Right hindlimb (tissue), 1 donor: ENCODE measurements at regions not wholly inside any gene's neighbourhood (a gene's known extent, or its start where the extent isn't known, plus 50 kb on each side); places are given as distances from the start of the nearest gene placed in this dataset.

ENCODE experiments used
- DNase-seq: peaks from one replicate; pipeline ENCODE4 v3.0.0-alpha.2; 2018

DNA sequence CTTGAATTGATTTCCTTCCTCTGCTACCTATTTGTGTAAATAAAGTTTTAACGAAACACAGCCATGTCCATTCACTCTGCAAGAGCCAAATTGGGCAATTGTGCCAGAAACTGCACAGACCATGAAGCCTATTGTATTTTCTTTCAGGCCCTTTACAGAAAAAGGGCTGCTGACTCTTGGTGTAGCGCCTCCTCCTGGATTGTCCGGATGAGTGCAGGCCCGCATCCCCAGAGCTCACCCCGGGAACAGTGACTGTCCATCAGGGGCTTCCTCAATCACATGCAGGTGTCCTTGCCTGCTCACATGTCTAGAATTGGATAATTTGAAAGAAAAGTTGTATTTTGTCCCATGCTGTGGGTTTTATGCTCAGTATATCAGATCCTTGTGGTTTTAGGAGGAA is 1282.2 kb downstream of the AACS start:
- DNase-seq, result no peak

DNA sequence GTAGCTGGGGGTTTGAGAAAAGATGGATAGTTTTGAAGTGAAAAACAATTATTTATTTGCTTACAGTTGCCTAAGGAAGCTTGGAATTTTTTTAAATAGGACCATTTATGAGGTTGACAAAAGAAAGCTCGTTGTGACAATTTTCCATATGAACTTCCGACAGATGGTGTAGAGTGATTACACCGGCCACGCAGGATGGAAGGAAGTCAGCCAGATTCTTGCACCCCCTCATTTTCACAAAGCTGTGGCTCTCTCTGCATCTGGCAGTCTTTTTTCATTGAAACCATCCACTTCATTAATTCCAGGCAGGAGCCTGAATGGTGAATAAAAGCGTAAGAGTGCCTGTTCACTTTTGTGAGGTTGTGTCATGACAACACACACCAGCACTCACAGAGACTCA is 1284.1 kb downstream of the AACS start:
- no peak for DNase-seq

DNA sequence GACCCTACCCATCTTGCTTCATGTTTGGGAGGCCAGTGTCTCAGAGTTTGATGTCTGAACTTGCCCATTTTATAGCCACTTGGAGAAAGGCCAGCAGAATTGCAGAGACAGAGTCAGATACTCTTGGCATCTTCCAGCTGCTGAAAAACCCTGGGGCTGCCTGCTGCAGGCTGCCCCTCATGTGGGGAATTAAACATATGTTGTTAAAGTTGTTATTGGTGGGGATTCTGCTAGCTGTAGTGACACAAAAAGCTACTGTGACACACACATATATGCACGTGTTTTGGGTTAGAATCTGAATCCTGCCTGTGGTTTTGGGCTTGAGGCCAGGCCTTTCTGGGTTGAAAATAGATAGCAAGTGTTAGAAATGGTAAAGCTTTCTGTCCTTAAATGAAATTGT is 1288.4 kb downstream of the AACS start:
- DNase-seq, result no peak

DNA sequence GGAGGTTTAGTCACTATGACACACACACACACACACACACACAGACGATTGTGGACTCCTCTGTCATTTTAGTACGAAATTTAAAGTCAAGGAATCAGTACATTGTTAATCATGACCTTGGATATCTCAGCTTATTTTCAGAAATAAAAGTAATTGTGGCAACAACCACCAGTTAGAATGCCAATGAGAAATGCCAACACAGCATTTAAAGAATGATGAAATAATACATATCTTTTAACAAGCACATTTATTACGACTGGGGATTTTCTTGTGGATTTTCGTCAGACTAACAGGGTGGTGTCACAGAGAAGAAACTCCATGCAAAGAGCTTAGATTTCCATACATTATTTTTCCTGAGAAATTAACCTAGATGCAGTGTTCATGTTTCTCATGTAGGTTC is 1289.4 kb downstream of the AACS start:
- DNase-seq, result no peak

DNA sequence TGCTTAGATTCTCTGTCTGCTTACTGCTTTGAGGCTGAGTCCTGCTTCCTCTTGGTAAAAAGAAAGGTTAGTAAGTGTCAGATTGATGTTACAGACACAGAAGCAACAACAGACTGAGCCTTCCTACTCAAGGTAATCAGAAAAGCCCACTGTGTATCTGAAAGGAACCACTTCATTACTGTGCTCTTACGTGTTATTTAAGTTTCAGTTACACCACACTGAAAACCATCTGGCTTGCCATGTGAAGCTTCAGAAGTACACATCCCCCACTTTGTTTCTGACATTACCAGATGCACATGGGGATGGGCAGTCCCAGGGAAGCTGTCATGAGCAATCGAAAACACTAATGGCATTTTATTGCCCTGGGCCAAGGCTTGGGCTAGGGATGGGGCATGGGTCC is 1290.1 kb downstream of the AACS start:
- DNase-seq, result no peak

DNA sequence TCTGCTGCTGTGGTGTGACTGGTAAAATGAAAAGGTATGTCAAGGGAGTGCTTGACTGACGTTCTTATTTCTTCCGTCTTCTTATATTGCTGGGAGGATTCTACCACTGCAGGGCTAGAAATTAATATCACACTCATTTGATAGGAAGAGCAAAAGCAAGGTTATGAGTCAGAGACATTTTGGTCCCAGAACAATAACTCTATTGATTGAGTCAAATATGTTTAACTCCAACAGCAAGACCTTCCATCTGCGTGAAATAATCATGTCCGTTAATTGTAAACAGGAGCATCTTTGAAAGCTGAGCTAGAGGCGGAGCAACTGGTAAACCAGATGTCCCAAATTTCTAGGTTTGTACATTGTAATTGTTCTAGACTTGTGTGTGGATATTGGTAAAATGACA is 1293.6 kb downstream of the AACS start:
- DNase-seq, result no peak

DNA sequence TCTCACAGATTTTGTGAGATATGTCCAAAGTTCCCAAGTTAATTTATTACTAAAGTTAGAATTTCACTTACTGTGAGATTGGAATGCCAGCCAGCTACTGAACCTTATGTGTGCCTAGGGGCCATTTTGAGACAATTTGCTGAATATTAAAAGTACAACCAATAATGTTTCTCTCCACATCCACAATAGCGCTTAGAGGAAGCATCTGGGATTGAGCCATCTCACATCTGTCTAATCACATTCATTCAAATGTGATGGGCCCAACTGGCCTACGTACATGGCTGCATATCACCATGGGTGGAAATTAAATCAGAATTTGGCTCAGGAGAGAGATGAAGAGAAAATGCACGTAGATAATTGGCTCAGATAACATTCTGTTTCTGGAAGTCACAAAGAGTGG is 1294.0 kb downstream of the AACS start:
- DNase-seq, result no peak

DNA sequence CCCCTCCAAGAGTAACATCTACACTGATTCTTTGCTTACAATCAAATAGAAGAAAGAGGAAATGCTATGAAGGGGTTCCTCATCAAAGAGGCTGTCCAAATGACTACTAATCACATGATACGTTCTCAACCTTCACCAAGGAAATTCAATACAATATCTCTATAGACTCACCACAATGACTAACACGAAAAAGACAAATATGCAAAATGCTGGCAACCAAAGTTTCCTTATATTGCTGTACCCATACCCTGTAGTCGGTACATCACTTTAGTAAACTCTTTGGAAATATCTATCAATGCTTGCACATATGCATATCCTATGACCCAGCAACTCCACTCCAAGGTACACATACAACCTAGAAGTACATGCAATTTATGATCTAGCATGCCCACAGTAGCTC is 1296.6 kb downstream of the AACS start:
- no peak for DNase-seq

DNA sequence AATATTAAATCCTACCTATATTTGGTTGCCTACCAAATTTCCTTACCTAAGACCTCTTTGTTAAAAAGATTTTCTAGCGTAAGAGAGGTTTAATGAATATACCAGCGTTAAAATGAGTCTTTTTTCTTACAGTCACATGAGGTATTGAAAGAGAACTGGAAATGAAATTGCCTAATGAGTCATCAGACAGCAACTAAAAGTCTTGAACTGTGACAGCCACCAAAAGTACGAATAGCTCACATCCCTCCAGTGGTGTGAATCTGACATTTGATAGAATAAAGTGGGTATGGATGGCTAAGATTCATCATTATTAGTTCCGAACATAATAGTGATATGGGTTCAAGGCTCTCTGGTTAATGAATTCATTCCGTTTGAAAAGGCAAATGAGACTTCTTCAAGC is 1297.3 kb downstream of the AACS start:
- DNase-seq, result no peak

DNA sequence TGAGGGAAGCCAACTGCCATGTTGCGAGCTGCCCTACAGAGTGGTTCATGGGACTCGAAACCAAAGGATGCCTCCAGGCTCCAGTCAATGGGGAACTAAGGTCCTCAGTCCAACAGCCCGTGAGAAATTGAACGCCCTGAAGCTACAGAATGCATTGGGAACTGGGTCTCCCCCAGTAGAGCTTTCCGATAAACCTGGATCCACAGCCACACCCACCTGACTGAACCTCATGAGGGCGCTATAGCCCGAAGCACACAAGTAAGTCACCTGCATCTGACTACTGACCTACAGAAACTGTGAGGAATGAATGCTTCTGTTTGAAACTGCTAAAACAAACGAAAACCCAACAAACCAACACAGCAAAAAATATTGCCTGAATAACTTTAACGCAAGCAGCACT is 1297.7 kb downstream of the AACS start:
- DNase-seq, result no peak

DNA sequence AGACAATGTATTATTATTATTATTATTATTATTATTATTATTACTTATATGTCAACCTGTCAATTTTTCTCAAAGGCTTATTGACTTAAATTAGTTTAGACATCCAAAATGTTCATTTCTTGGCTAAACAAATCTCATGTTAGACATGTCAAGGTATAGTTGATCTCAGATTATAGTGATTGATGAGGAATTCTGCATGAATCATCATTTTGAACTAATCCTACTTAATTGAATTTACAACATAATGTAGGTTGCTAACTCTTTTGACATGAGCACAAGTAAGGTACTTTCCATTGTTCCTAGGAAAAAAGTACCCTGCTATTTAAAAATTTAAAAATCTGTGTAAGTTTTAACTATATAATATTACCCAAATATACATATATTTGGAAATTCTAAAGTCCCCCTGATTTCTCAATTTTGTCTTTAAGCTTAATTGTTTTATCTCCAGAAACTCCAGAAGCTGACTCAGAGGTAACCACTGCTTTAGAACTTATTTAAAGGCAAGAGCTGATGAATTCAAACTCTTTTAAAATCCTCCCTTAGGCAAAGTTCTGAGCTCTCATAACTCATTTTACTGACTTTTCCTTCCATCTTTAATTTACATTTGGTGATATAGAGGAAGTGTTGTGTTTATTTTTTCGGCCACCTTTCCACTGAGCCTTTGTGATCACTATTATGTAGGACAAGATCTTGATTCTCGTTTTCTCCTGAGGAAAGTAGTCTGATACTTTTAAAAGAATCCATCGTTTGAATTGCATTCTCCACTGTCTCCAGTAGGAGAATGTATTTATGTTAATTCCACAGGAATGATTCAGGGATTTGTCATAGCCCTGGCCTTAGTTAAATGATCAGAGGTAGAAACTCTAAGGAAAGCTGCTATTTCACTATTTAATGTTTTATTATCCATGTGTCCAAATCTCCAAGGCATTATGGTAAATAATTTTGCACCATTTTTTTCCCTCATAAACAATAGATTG is 1304.5 kb downstream of the AACS start:
- DNase-seq, result no peak

DNA sequence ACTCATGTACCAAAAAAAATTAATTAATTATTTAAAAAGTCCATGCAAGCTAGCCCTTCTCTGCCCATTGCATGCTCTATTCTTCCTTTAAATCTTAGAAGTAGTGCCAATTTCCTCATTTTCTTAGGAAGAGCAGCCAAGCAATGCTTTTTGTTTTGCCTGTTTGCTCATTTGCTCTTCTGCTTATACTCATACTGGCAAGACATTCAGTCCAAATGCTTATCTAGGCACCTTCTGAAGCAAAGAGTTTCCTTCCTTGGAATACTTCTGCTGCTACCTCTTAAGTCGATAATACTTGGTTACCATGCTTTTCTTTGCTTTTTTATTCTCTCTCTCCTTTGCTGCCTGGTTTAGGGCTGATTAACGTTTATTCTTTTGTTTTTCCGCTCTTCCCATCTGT is 1318.3 kb downstream of the AACS start:
- no peak for DNase-seq

DNA sequence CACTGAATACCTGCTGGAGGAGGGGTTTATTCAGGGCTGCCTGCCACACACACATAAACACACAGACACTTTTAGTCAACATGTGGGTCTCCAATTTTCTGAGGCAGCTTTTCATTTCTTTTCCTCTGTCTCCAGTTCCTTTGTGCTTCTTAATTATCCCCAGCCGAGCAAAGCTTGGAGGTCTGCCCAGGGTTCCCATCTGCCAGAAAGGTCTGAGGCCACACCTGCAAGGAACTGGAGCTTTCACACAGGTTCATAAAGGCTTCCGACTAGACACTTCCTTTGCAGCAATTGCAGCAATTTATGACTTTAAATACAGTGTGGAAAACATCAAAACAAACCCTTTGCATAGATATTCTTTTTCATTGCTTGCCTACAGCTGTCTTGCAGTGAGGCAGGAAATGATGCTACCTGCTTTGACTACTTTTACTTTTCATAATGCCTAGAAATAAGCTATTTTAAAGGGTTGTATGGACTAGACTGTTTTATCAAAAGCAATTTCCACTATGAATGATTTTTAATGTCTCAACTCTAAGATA is 1318.9 kb downstream of the AACS start:
- DNase-seq, result peak; percentile 38

DNA sequence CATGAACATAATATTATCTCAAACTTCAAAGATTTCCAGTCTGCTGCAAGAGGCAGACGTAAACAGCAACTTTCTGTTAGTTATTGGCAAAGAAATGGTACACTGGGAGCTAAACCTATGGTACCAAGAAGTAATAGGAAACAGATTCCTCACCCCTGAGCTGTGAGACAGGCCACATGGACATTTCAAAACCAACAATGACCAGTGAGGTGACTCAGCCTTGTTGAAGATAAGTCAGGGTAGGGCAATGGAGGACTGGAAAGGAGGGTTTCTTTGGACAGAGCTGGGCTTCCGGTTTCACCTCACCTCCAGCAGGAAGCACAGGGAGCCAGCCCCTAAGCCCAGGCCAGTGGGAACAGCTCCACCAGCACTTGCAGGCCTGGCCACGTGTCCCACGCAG is 1320.5 kb downstream of the AACS start:
- no peak for DNase-seq

DNA sequence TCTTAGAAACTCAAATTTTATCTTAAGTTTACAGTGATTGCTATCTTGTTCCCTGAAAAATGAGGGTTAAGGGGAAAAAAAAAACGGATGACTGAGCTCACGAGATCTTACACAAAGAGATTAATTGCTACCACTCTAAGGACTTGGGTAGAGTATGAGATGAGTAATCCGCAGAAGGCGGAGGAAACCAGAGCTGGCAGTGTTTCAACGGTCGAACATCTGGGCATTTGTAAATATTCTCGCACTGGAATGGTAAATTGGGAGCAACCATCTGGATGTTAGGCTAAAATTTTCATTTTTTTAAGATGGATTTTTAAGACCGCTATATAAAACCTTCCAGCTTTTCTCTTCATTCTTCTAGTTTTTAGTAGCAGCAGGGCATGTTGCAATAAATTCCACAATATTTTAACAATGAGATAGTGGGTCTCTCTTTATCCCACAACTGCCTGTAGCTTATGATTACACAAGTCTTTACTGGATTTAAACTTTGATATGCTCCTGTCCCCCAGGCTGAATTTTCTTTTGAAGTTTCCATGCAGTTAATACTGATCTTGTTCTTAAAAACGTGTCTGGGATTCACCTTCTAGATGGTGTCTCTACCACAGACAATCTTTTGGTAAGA is 1324.1 kb downstream of the AACS start:
- DNase-seq, result peak; percentile 29

DNA sequence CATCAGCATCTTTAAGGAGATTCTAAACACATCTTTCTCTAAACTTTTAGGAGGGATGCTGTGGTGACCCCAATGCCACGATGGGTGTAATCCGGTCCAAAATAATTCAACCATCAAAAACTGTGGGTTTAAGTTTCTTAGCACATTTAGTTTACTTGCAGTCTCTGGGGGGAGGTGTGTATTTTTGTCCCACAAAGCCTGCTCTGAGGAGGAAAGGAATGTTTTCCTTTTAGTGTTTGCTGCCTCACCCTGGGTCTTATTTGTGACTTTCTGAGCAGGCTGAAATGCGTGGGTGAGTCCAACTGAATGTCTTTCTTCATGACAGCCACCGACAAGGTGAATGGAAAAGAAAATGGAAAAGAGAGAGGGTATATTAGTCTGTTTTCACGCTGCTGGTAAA is 1324.7 kb downstream of the AACS start:
- no peak for DNase-seq

DNA sequence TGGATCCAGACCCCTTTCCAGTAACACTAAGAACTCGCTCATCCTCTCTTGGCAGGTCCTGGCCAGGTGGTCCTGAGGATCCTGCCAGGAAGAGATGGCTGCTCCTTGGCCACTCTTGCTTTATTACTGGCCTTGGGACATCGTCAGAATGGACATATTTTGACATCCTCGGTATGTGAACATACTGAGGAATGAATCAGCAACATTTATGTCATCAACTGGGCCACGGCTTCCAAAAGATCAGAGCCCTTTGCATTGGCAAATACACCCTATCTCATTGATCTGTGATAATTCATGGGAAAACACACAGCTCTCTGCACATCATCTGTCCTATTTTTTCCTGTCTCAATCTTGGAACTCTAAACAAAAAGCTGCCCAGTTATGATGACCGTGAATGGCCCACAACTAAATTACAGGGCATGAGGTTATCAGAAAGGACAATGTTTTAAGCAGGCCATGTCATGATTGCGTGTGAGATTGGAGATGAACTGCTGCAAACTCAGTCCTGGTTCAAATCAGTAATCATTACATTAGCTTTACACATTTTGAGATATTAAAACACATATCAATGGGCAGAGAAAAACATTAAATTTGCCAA is 1325.8 kb downstream of the AACS start:
- DNase-seq, result no peak

DNA sequence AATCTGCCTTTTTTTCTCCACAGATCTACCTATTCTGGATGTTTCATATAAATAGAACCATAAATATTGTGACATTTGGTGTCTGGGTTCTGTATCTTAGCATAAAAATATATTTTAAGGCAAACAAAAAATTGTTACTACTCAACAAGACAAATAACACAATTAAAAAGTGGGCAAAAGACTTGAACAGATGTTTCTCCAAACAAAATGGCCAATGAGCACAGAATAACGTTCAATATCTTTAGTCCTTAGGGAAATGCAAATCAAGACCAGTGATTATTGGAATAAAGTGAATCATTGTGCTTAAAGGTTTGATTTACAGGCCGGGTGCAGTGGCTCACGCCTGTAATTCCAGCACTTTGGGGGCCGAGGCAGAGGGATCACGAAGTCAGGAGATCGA is 1331.3 kb downstream of the AACS start:
- DNase-seq, result no peak

DNA sequence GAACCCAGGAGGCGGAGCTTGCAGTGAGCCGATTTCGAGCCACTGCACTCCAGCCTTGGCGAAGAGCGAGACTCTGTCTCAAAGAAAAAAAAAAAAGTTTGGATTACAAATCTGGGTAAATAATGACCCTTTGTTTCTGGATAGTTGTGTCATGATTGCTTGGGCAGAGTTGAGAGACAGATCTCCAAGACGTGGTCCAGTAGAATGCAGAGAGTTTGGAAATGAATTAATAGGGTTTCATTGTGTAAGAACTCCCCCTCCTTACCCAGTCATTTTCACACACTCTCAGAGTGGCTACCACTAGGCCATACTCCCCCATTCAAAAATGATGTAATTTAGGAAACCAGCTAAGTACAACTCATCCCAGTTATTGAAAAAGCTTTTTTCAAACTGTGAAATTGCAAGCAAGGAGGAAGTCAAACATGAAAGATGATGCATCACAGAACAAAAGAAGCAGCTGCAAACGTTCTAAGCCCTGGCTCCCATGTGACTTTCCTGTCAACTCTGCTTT is 1331.9 kb downstream of the AACS start:
- no peak for DNase-seq

DNA sequence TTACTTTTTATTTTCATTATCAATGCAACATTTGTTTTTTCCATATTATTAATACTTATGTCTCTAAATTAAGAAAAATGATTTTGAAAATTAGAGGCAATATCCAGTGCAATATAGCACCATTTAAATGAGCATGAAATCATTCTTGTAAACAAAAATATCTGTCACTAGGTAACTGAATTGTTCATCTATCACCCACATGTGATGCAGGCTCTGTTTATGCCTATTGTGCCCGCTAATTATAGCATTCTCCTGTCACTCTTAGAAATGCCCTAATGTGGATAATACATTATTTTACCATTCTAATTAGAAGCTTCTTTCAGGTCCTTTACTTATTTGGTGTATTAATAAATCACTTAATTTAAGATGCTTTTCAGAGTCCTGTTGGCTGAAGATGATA is 1332.4 kb downstream of the AACS start:
- no peak for DNase-seq

DNA sequence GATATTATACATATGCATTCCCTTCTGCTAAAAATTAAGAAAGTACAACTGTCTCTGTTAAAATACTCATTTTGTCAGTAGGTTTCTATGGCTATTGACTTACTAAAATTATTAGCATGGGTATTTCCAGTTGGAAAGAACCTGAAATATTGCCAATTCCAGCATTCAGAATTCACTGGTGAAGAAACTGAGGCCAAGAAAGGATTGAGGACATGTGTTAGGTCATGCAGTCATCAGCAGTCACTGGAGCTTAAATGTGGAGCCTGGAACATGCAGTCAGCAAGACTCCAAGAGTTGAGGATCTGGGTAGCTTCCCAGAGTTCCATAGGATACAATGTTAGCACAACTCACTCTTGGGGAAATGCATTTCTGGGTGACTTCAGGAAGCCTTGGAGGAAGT is 1335.6 kb downstream of the AACS start:
- DNase-seq, result no peak

DNA sequence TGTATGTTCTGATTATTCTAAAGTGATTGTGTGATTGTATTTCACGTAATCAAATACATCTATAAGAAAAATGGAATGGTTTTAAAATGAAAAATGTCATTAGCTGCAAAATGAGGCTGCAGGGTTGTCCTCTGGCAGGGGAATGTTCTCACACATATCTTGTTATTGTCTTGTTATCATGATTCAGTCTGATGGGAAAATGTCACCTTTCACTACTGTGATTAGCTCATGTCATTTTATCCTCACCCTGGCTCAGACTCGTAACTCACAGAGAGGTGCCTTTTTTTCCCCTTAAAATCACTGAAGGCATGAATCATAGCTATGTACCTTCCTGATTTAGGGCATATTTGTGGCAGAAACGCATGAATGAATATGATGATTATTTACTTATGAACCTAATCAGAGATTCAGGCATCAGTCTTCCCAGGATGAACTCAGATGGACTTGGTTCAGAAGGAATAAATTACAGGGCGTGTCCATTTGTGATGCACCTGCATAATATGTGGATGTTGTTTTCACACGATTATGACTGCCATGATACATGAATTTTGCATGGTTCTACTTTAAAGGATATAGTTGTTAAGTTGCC is 1339.2 kb downstream of the AACS start:
- DNase-seq, result no peak

DNA sequence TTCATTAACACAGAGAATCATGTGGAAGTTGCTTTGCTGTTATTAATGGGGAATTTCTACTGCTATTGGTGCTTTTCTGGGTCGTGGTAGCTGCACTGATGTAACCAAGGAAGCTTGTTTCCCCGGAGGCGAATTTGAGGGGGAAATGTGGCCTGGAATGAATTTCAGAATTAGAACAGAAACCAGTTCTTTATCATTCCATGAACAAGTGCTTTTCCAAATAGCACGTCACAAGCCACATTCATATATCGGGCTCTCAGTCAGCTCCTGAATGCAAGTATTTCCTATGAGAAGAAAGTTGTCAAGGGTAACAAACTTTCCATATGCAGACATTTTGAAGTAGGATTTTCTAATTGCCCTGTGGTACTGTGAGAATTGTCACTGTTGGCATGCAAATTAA is 1353.2 kb downstream of the AACS start:
- DNase-seq, result no peak
